NCI-H1105 (cell line): ENCODE measurements at regions not wholly inside any gene's neighbourhood (a gene's known extent, or its start where the extent isn't known, plus 50 kb on each side); places are given as distances from the start of the nearest gene placed in this dataset.

Source experiments
- DNase-seq: peaks from one replicate; lab custom pipeline; 2025; lab: John Stamatoyannopoulos, UW

DNA sequence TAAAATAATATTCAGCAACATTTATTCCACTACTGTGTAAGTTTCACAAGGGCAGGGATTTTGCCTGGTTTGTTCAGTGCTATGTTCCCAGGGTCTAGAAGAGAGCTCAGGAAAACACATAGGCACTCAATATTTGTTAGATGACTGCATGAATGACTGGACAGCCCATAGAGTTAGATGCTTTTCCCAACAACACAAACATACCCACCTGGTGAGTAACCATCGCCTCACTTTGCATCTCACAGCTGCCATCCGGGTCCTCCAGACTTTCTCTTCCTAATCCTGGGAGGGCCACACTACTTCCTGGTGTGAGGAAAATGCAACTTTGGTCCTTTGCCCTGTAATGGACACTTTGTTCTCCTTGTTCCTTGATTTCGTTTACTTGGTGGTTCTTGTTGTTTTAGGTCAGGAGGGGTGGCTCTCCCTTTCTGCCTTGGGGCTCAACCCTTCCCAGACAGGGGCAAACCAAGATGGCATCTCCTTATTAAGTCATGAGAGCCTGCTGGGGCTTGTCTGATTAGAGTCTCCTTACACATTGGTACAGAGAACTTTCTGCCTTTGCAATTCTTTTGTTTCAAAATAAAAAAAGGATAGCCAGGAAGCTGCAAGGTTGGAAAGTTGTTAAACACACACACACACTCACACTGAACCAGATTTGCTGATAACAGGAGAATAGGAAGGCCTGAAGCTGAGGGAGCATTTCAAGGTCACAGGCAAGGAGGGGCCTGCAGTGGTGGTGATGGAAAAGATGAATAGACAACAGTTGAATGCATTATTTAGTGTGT lies 190.6 kb downstream of the MID1IP1 start:
- DNase-seq: no peak

DNA sequence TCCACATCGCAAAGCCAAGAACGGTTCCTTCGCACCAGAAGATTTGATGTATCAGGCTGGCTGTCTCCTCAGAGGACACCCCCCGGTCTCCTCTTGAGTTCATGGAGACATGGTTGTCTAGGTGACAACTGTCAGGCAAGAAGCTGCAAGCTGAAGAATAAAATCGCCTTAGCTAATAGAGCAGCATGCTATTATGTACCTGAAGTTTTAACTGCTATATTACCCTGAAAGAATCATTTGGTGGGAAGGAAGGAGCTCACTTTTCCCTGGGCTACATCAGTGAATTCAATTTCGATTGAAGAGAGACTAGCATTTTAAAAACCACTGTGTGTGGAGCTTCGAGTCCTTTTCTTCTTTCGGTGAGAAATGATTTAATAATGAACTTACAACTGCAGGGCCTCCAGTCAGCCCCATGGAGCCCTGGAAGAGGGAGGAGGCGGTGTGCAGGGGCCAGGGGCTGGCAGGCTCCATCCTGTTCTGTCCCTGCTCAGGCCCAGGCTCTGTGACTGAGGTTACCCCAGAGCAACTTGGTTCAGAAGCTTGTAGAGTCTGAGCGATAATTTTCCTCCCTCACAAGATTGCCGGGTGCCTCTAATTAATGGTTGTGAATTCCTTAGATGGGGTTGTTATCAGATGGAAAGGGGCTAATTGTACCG lies 191.3 kb downstream of the MID1IP1 start:
- DNase-seq: no peak

DNA sequence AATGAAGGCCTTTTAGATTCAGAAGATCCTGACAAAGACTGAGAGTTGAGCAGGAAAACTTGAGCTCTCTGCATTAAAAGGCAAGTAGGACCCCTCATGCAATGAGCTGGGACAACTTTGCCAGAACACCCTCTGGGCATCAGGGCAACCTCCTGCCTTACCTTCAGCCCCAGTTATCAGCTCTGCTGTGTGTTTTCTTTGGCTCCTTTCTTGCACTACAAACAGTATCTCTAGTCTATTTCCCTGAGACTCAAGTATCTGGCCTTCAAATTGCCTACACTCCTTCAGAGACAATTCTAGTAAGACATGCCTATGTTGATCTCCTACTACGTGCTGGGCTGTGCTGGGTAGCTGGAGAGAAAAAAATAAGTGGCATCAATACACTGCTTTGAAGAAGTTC lies 192.2 kb downstream of the MID1IP1 start:
- no peak for DNase-seq

DNA sequence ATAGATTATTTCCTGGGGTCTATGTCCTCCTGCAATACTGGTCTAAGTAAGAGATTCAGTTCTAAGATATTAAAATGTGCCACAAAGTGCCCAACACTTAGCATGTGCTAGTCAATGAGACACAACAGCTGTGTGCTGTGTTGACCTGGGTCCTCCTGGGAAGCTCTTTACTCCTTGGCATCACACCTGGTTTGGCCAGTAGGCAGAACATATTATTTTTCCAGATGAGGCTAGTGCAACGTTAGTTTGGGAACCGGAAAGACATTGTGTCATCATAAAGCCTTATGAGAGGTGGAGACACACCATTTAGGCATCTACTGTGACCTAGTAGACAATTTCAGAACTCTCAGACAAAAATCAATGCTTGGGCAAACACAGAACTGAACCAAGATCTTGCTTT lies 197.8 kb downstream of the MID1IP1 start:
- DNase-seq: no peak

DNA sequence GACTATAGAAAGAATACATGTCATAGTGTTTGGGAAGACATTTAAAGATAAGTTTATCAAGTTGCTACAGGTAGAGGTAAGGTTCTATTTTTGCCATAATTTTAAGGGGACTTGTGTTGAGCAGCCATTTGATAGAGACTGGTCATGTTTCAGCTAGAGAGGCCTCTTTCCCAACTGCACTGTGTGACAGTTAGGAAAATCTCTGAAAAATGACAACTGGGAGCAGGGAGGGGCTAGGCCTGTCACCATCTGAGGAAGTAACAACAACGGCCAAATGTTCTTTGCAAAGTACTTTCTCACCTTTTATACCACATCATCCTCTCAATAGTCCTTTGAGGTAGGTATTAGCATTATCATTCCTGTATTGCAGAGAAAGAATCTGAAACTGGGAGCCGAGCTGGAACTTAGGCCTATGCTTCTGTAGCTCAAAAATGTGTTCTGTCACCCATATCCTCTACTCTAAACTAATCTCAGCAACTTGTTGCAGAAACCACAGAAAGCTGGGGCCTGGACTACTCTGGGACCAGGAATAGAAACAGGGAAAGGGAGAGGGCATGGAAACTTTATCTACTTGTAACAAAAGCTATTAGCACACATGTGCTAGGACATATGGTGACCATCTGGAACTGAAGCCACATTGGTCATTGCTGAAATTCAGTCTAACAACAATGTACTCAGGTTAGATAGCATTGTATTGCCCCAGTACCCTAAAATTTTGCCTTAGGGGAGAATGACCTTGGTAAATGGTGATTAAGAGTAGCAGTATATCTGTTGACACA lies 198.9 kb downstream of the MID1IP1 start:
- DNase-seq: no peak

DNA sequence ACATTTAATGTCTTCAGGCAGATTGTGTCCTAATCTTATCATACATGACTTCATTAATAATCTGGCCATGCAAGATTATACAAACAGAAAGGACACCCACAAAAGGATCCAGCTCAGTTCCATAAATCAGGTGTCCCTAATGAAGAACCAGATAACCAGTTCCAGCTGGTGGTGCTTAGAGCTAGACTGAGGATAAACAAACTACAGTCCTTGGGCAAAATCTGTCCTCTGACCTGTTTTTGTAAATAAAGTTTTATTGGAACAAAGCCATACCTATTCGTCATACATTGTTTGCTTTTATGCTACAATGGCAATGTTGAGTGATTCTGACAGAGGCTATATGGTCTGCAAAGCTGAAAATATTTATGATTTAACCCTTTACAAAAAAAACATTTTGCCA lies 199.5 kb downstream of the MID1IP1 start:
- DNase-seq: no peak

DNA sequence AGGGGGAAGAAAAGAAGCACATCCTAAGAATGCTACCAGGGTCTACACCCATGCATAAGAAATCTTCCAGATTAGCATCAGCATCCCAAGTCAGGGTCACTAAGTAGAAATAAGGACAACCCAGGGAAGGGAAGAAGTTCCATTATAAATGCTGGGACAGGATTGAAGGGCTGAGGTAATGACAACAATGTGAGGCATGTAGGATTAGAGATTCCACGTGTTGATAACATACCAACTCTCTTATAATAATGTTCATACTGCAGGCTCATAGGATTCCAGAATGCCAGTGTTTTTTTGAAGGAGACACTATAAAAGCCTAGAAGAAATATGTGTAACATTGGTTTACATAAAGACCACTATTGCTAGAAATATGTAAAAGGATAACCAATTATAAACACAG lies 201.2 kb downstream of the MID1IP1 start:
- DNase-seq: no peak

DNA sequence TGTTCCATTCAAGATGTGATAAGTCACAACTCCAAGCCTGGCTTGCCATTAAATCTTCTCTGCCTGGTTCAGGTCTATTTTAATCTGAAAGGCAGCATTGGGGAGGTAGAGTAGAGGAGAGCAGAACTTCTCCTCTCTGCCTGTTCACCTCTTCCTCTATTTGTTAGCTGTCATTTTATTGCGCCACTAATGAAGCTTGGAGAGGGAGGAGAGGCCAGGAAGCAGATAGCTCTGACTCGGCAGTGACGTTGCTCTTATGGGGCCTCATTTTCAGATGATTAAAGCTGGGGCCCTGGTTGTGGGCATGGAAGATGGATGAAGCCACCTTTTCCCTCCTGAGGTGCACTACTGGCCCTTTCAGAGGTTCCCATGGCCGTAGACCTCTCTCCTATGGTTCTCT lies 207.3 kb downstream of the MID1IP1 start:
- no peak for DNase-seq

DNA sequence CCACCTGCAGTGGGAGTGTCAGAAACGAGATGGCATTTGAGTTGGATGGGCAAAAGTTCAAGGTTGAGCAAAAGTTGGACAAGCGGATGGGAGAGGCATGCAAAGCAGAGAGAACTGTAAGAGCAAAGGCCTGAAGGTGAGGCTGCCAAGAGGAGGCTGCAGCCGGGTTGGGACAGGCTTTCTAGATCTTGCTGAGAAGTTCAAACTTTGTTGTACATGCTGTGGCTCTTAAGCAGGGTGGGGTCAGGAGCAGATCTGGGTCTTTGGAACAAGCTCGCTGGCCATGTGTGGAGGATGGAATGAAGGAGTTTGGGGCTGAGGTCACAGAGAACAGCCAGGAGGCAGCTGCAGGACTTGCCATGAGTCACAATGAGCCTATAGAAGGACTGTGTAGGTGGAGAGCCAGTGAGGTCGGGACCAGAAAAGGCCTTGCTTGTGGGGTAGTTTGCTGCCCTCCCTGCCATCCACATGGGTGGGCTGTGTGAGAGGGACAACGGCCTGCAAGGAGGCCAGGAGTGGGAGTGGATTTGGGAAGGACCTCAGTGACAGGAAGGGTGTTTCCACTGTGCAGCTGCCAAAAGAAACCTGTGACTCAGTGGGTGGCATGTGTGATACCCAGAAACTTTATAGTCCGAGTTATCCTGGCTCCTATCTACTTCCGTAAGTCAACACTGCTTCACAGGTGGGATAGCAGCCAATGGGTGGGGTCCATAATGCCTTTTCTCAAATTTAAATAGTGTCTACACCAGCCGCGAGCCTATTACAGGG lies 210.4 kb downstream of the MID1IP1 start:
- no peak for DNase-seq

DNA sequence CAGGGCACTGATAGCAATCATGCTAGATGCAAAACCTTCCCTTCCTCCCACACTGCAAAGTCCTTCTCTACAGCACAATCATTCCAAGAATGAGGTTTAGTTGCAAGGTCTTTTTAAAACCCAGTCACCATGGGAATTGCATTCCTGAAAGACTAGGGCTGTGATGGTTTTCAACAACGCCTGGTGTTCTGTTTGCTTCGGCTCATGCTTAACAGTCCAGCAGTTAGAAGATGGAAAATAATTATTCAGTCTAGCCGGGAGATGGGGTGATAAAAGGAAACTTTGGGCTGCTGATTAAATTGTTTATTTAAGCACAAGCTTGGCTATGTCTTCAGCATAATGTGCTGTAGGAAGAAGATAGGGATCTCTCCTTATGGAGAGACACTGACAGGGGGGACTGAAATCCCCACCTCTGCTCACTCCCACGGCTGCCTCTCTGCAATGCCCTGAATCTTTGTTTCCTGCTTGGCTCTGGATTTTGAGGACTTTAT lies 211.4 kb downstream of the MID1IP1 start:
- no peak for DNase-seq

DNA sequence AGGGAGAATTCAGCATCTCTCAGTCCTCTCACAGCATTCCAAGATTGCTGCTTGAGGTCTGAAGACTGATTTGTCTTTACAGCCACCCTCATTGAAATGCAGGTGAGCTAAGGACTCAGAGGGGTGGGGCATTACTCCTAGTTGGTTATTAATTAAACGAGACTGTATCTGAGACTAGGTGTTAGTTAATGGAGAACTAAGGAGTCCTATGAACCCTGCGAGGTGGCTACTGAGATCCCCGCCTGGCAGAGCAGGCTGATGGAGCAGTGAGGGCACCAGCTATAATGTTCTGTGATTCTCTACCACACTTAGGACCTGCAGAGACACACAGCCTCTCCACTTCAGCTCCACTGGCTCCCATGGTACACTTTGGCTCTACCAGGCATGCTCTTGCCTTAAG lies 215.3 kb downstream of the MID1IP1 start:
- DNase-seq: no peak

DNA sequence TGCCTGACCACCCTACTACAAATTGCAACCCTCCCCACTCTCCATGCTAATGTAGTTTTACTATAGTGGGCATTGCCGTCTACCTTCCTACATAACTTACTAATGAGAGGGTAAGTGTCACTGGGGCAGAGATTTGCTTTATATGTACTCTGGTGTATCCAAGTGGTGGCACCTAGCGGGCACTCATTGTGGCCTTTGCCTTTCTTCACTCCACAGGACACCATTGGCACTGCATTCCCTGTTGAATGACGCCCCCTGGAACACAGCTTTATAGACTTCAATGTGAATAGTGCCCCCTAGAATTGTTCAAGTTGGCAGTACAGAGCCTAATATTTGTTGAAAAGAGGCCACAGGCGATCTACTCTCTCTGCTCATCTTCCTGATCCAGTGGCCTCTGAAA lies 215.8 kb downstream of the MID1IP1 start:
- DNase-seq: no peak

DNA sequence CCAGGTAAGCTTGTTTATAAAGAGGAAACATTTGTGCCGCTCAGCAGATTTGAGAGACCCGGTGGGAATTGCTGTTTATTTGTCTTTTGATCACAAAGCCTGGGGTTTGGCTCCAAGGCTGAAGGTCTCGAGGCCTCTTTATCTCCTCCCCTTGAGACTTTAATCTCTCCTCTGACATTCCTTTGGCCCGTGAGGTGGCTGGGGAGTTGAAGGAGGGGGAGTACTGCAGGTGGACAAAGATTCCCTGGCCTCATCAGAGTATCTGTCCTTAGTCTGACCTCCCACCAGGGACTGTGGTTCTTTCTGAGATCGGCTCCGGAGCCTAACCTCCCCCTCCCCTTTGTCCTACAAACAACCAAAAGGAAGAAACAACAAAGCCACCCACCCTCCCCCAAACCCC lies 216.5 kb downstream of the MID1IP1 start:
- DNase-seq: no peak

DNA sequence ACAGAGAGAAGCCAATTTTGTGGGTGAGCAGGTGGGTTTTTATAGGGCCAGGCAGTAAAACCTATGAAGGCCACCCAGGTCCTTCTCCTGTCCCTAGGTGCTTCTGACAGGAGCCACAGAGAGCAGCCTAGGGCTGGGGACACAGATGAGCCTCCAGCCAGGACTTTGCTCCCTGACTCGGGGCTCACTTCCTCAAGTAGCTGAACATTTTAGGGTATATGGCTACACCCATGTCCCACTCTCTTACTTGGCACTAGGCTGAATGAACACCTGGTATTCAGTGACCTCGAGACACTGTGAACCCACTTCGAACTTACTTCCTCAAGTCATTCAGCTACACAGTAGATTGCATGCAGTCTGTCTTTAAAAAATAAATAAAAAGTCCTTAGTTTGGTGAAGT lies 217.3 kb downstream of the MID1IP1 start:
- no peak for DNase-seq

DNA sequence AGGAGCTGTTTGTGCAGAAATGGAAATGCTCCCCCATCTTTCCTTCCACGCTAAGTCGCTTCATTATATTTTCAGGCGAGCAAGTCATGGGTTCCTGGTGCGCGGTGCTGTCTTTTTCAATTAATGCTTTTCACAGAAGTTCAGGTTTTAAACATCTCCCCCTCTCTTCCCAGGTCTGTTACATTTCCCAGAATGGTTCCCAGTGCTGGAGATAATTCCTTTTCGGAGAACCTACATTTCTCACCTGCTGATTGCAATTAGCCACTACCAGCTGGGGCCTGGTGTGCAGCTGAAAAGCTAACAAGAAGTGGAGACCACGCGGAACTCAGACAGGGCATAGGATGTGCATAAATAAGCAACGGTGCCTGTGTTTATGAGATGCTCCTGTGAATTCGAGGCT lies 217.8 kb downstream of the MID1IP1 start:
- no peak for DNase-seq

DNA sequence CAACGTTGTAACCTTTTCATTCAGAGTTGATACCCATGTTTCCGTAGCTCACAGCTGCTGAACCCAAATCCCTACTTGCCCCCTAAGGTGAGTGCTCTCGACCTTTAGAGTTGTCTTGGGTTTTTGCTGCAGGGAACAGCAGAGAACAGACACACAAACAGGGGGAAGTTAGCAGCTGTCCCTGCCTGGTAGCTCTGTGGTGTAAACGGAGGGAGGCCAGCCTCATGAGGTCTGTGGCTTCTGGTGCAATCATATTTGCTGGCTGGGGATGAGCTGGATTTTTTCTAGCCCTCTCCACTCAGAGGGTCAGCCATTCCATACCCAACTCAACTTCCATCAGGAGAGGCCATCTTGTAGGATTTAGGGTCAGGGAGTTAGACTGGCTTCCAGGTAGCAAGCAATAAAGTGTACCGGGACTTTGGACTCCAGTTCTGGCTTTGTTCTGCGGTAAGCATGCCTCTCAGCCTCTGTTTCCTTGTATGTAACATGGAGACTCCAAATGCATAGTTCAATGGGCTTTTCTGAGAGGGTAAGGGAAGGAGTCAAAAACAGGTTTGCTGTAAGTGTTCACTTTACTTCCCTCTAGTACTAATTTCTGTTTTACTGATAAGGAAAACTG lies 218.9 kb downstream of the MID1IP1 start:
- no peak for DNase-seq

DNA sequence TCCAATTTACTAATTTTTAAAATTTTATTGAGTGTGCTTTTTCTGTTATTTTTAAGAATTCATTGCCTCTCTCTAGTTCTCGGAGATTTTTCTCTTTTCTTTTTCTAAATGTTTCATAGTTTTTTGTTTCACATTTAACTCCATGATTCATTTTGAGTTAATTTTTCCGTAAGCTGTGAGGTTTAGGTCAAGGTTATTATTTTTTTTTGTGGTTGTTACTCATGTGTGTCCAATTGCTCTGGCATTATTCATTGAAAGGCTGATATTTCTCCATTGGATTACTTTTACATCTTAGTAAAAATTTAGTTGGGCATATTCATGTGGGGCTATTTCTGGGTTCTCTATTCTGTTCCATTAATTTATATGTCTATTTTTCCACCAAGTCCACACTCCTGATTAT lies 220.8 kb downstream of the MID1IP1 start:
- DNase-seq: no peak

DNA sequence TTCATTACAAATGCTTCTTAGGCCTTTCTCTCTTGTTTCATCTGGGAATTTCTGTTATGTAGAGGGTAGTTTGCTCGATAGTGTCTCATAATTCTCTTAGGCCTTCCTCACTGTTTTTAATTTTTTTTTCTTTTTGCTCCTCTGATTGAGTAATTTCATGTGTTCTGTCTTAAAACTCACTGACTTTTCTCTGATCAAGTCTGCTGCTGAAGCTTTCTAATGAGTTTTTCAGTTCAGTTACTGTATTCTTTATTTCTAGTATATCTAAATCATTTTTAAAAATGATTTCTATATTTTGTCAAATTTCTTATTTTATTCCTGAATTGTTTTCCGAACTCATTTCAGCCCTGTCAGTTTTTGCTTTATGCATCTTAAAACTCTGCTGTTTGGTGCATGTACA lies 228.0 kb downstream of the MID1IP1 start:
- DNase-seq: no peak

DNA sequence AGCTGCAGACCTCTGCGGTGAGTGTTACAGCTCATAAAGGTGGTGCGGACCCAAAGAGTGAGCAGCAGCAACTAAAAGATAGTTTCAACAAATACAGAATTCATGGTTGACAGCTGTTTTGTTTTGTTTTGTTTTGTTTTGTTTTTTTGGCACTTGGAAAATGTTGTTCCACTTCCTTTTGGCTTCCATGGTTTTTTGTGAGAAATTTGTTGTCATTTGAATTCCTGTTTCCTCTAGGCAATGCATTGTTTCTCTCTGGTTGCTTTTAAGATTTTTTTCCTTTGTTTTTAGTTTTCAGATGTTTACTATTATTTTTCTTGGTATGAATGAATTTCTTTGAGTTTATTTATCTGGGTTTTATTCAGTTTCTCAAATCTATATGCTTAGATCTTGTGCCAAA lies 229.4 kb downstream of the MID1IP1 start:
- no peak for DNase-seq

DNA sequence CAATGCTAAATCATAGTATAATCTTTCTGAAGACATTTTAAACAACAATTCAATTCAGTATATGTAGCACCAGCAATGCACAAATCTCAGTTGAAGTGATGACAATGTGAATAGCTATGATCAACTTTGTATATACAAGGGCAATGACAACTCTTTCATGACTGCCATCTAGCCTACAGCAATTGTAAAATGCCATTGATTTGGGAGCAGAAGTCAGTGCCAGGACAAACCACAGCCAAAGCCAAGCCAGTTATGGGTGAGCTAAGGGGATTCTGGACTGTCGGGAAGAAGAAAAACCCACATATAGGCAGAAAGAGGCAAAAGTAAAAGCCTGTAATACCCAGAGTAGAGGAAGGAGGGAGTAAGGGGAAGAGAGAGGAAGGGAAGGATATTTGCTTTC lies 238.6 kb downstream of the MID1IP1 start:
- DNase-seq: no peak

DNA sequence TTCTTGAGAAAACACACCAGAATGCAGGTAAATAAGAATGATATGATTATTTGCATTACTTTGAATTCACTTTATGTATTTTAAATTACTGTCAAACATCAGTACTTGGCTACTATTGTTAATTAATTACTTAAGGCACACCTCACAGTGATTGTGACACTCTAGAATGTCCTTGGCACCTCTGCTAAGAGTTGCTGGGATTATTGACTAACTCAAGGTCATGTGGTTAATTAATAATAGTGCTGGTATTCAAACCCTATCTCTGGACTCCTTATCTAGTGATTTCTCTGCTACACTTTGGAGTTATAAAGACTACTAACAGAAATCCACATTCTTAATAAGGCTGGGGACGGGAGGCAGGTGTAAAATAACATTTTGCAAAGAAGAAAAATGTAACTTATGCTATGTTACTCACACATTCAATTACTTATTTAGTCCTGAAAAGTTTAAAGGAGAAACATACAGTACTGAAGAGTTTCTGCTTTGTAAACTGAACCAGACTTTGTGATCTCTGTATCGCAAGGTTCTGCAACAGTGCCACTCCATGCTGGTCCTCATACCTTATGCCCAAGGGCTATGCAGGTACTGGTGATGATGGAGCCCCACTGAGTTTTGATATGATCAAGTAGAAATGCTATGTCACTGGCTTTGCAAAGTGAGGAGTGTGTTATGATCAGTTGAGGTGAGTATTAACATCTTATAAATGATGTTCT lies 242.7 kb downstream of the MID1IP1 start:
- no peak for DNase-seq
